NCI-H2196 treated with DMSO at 0.1 percent for 48 hours (cell line): ENCODE measurements at regions not wholly inside any gene's neighbourhood (a gene's known extent, or its start where the extent isn't known, plus 50 kb on each side); places are given as distances from the start of the nearest gene placed in this dataset.

ENCODE experiments used
- DNase-seq: peaks from one replicate; lab custom pipeline; 2025; ENCODE audit not compliant: unreplicated experiment; lab: John Stamatoyannopoulos, UW

DNA sequence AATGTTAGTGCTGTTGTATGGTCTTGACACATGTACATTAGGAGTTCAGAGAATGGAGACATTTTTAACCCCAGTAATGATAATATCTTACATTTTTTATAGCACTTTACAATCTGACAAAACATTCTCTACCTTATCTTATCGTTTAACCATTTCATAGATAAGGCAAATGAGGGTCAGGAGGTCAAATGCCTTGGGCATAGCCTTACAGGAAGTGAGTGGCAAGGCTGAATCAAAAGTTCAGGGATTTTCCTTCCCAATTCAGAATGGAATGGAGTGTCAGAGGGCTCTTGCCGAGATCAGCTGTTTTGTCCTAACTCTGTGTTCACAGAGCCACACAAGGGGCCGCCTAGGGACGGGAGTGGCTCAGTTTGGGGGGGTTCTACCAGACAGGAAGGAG lies 57.6 kb upstream of the AK4 start:
- DNase-seq, result no peak

DNA sequence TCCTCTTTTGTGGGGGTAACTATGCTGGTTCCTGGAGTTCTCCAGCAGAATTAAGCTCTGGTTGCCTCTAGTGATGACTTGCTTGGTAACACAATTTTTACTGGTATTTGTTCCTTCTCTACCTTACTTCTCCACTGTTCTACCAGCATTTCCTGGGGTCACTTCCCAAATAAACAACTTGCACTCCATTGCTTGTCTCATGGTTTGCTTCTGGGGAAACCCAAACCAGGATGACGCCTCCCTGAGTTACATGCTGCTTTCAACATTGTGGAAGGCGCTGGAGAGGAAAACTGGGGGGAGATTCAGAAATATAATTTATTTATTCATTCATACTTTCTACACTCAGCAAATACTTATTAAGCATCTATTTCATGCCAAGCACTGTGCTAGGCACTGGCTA lies 55.3 kb upstream of the AK4 start:
- no peak for DNase-seq

DNA sequence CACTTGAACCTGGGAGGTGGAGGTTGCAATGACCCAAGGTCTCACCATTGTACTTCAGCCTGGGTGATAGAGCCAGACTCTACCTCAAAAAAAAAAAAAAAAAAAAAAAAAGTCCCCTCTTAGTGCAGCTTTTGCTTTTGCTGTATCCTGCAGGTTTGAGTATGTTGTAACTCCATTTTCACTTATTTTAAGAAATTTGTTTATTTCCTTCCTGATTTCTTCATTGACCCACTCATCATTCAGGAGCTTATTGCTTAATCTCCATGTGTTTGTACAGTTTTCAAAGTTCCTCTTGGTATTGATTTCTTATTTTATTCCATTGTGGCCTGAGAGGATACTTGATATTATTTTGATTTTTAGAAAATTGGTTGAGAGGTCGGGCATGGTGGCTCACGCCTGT lies 50.9 kb upstream of the AK4 start:
- DNase-seq, result no peak
